ENCODE measurements at regions not wholly inside any gene's neighbourhood (a gene's known extent, or its start where the extent isn't known, plus 50 kb on each side); places are given as distances from the start of the nearest gene placed in this dataset.

DNA sequence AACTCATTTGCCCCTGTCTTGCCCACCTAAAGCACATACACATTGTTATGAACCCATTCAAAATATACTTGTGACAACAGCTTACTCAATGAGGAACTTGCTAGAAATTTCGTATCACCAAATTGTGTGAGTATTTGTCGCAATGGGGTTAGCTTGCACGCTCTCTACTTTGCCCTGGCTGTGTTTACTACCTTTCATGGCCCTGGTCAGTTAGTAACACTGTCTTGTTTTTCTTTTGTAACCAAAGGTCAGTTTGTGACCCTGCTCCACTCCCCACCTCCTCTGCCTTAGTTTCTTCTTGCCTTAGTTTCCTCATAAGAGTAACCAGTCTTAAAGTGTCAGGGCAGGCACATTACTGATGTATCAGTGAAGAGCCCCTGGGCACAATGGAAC, 205.8 kb upstream of the EEA1 start:
- H3K36me3 ChIP-seq (ENCODE audit: insufficient read depth, low read length): no peaks in the 10 kb centered on the region
- H4K20me1 ChIP-seq (ENCODE audit: insufficient read depth, low read length, poor library complexity, severe bottlenecking): no peaks in the 10 kb centered on the region
- peaks cover 31% of the 10 kb centered on the region for H3K4me1 ChIP-seq (ENCODE audit: insufficient read depth, low read length, poor library complexity, severe bottlenecking)
- peak overlapping the region; percentile 71 for H3K4me2 ChIP-seq (ENCODE audit: low read depth, low read length, poor library complexity, severe bottlenecking)
- H3K9ac ChIP-seq (ENCODE audit: low read depth, low read length, poor library complexity, severe bottlenecking): no peak overlapping the region
- H3K4me3 ChIP-seq (ENCODE audit: low read length, poor library complexity, severe bottlenecking): peak overlapping the region; percentile 53
- no peaks in the 10 kb centered on the region for H3K27me3 ChIP-seq (ENCODE audit: insufficient read depth, low read length, poor library complexity, severe bottlenecking)
- H3K9me2 ChIP-seq (replicated peaks; ENCODE audit: low read depth, low read length): no peaks in the 10 kb centered on the region
- TF ChIP-seq CTCF (conservative IDR thresholded peaks at IDR 0.05; ENCODE audit: low read length) (no peak), EZH2phosphoT487 (IDR thresholded peaks at IDR 0.05; ENCODE audit: borderline replicate concordance) (no peak)
- no peaks in the 10 kb centered on the region for H3K79me2 ChIP-seq (ENCODE audit: insufficient read depth, low read length)
- no peaks in the 10 kb centered on the region for H3F3A ChIP-seq (ENCODE audit: low read depth)
- H3K9me3 ChIP-seq (ENCODE audit: insufficient read depth, low read depth, low read length): no peaks in the 10 kb centered on the region
- H2AFZ ChIP-seq (ENCODE audit: low read length): peak overlapping the region; percentile 75

- Histone ChIP-seq H3K27me3 (ENCODE audit: insufficient read depth, low read length, poor library complexity, severe bottlenecking) (no peaks in the 10 kb centered on the region), H3K4me3 (ENCODE audit: low read length, poor library complexity, severe bottlenecking) (peak overlapping the region; percentile 53), H3K4me1 (ENCODE audit: insufficient read depth, low read length, poor library complexity, severe bottlenecking) (peaks cover 28% of the 10 kb centered on the region), H3K9ac (ENCODE audit: low read depth, low read length, poor library complexity, severe bottlenecking) (no peak overlapping the region), H3K36me3 (ENCODE audit: insufficient read depth, low read length) (no peaks in the 10 kb centered on the region), H3K9me2 (replicated peaks; ENCODE audit: low read depth, low read length) (no peaks in the 10 kb centered on the region), H3K4me2 (ENCODE audit: low read depth, low read length, poor library complexity, severe bottlenecking) (peak overlapping the region; percentile 71), H3K79me2 (ENCODE audit: insufficient read depth, low read length) (no peaks in the 10 kb centered on the region), H3F3A (ENCODE audit: low read depth) (no peaks in the 10 kb centered on the region), H4K20me1 (ENCODE audit: insufficient read depth, low read length, poor library complexity, severe bottlenecking) (no peaks in the 10 kb centered on the region), H3K9me3 (ENCODE audit: insufficient read depth, low read depth, low read length) (no peaks in the 10 kb centered on the region), H2AFZ (ENCODE audit: low read length) (peak overlapping the region; percentile 75)
- TF ChIP-seq EZH2phosphoT487 (IDR thresholded peaks at IDR 0.05; ENCODE audit: borderline replicate concordance): no peak
- TF ChIP-seq CTCF (conservative IDR thresholded peaks at IDR 0.05; ENCODE audit: low read length): no peak
Measured at GRCh38 chr12:93135286-93136239, 206.5 kb upstream of the EEA1 start.

DNA sequence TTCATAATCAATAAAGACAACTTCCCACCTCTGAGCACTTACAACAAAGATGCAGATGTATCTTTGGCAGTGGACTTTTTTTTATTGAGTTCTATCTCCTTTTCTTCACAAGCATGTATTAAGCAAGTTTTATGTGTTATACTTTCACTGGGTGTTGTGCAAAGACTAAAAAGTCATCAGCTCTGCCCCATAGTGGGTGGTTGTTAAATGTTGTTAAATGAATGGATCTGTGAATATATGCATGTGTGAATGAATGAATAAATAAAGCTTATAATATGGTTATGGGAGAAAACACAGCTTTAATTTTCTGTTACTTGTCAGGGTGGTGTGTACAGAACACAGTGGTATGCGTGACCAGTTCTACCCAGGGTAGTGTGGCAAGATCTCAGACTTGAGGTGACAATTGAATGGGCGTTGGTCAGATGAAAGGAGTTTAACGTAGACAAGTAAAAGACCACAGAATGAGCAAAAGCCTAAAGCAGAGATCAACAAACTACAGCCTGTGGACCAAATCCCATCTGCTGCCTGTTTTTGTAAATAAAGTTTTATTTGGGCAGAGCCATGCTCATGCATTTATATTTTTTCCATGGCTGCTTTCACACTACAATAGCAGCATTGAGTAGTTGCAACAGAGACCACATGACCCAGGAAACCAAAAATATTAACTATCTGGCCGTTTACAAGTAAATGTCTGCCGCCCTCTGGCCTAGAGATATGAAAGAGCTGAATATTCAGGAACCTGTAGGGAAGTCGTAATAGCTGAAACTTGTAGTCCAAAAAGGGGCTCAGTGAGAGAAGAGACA, 207.4 kb upstream of the EEA1 start:
- TF ChIP-seq CTCF (conservative IDR thresholded peaks at IDR 0.05; ENCODE audit: low read length) (no peak), EZH2phosphoT487 (IDR thresholded peaks at IDR 0.05; ENCODE audit: borderline replicate concordance) (no peak)
- H3K4me2 ChIP-seq (ENCODE audit: low read depth, low read length, poor library complexity, severe bottlenecking): peak overlapping the region; percentile 71
- H3K79me2 ChIP-seq (ENCODE audit: insufficient read depth, low read length): no peaks in the 10 kb centered on the region
- H3K36me3 ChIP-seq (ENCODE audit: insufficient read depth, low read length): no peaks in the 10 kb centered on the region
- peak overlapping the region; percentile 53 for H3K4me3 ChIP-seq (ENCODE audit: low read length, poor library complexity, severe bottlenecking)
- peaks cover 28% of the 10 kb centered on the region for H3K4me1 ChIP-seq (ENCODE audit: insufficient read depth, low read length, poor library complexity, severe bottlenecking)
- H3K9ac ChIP-seq (ENCODE audit: low read depth, low read length, poor library complexity, severe bottlenecking): no peak overlapping the region
- peak overlapping the region; percentile 46; the same call in 1 of the 2 replicates for H2AFZ ChIP-seq (ENCODE audit: low read length)
- H3K9me2 ChIP-seq (replicated peaks; ENCODE audit: low read depth, low read length): no peaks in the 10 kb centered on the region
- no peaks in the 10 kb centered on the region for H4K20me1 ChIP-seq (ENCODE audit: insufficient read depth, low read length, poor library complexity, severe bottlenecking)
- H3K27me3 ChIP-seq (ENCODE audit: insufficient read depth, low read length, poor library complexity, severe bottlenecking): no peaks in the 10 kb centered on the region
- no peaks in the 10 kb centered on the region for H3F3A ChIP-seq (ENCODE audit: low read depth)
- H3K9me3 ChIP-seq (ENCODE audit: insufficient read depth, low read depth, low read length): no peaks in the 10 kb centered on the region
